Suprapubic skin (tissue), 3 donors: ENCODE measurements at regions not wholly inside any gene's neighbourhood (a gene's known extent, or its start where the extent isn't known, plus 50 kb on each side); places are given as distances from the start of the nearest gene placed in this dataset.

ENCODE experiments used
- EP300 ChIP-seq: sonication (generic); formaldehyde crosslinking; IDR thresholded peaks from one replicate; pipeline ENCODE4 v1.6.1; 2017; ENCODE audit warnings: antibody characterized with exemption
- POLR2A ChIP-seq, 2 donors: fragments of 450-650 bp; IDR thresholded peaks; one replicate each; pipeline ENCODE4 v1.6.1; 2017; ENCODE audit warnings: antibody characterized with exemption in 2 of 2, mild to moderate bottlenecking in 2 of 2, moderate library complexity in 2 of 2
- TF ChIP-seq, protein P1 (sequence below), 2 donors: fragments of 200-600 bp in 1 of 2; fragments of 450-650 bp in 1 of 2; sonication (generic) in 1 of 2; IDR thresholded peaks; one replicate each; pipeline ENCODE4 v1.5.1; 2016 to 2019; ENCODE audit warnings: antibody characterized with exemption in 2 of 2, mild to moderate bottlenecking in 1 of 2, moderate library complexity in 1 of 2

DNA sequence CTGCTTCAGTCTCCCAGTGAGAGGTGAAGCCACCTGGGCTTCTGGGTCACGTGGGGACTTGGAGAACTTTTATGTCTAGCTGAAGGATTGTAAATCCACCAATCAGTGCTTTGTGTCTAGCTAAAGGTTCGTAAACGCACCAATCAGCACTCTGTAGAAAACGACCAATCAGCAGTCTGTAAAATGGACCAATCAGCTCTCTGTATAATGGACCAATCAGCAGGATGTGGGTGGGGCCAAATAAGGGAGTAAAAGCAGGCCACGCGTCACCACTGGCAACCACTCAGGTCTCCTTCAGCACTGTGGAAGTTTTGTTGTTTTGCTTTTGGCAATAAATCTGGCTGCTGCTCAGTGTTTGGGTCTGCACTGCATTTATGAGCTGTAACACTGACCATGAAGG lies 69.1 kb upstream of the NREP start:
- TF ChIP-seq, protein P1, sequence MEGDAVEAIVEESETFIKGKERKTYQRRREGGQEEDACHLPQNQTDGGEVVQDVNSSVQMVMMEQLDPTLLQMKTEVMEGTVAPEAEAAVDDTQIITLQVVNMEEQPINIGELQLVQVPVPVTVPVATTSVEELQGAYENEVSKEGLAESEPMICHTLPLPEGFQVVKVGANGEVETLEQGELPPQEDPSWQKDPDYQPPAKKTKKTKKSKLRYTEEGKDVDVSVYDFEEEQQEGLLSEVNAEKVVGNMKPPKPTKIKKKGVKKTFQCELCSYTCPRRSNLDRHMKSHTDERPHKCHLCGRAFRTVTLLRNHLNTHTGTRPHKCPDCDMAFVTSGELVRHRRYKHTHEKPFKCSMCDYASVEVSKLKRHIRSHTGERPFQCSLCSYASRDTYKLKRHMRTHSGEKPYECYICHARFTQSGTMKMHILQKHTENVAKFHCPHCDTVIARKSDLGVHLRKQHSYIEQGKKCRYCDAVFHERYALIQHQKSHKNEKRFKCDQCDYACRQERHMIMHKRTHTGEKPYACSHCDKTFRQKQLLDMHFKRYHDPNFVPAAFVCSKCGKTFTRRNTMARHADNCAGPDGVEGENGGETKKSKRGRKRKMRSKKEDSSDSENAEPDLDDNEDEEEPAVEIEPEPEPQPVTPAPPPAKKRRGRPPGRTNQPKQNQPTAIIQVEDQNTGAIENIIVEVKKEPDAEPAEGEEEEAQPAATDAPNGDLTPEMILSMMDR (IDR thresholded peaks at IDR 0.05): no peak
- TF ChIP-seq EP300 (no peak), POLR2A (IDR thresholded peaks at IDR 0.05) (no peak)
